CD14-positive monocyte (primary cell): ENCODE measurements at regions not wholly inside any gene's neighbourhood (a gene's known extent, or its start where the extent isn't known, plus 50 kb on each side); places are given as distances from the start of the nearest gene placed in this dataset.

Source experiments
- DNase-seq, 3 donors: peaks; one replicate each; pipeline ENCODE4 v3.0.0-alpha.2; 2011 to 2022
- H2AFZ ChIP-seq: 2 replicates; pipeline ENCODE4 v1.6.0; 2012; ENCODE audit warnings: mild to moderate bottlenecking, low read depth, low read length, inconsistent platforms; ENCODE audit not compliant: insufficient read depth, poor library complexity, severe bottlenecking
- H3K27ac ChIP-seq, 2 donors: 1 replicate in 1 of 2; 2 replicates in 1 of 2; pipeline ENCODE4 v1.5.1; 2012 to 2013; ENCODE audit warnings: low read length in 2 of 2, control low read depth in 1 of 2, inconsistent platforms in 1 of 2, low read depth in 1 of 2, mild to moderate bottlenecking in 1 of 2
- H3K27me3 ChIP-seq, 2 donors: one replicate each; pipeline versions ENCODE4 v1.6.0 to v1.6.1; 2011 to 2013; ENCODE audit warnings: low read length in 2 of 2; ENCODE audit not compliant: control insufficient read depth in 2 of 2, insufficient read depth in 2 of 2
- H3K36me3 ChIP-seq, 2 donors: replicated peaks in 1 of 2; 1 replicate in 1 of 2; 2 replicates in 1 of 2; pipeline versions ENCODE4 v1.5.1 to v1.6.1; 2012 to 2013; ENCODE audit warnings: low read length in 2 of 2, control low read depth in 1 of 2, inconsistent platforms in 1 of 2, mild to moderate bottlenecking in 1 of 2; ENCODE audit not compliant: insufficient read depth in 2 of 2, control insufficient read depth in 1 of 2
- H3K4me1 ChIP-seq, 2 donors: 1 replicate in 1 of 2; 2 replicates in 1 of 2; pipeline versions ENCODE4 v1.5.1 to v1.6.1; 2012 to 2013; ENCODE audit warnings: low read length in 2 of 2, control low read depth in 1 of 2, inconsistent platforms in 1 of 2, mild to moderate bottlenecking in 1 of 2, moderate library complexity in 1 of 2; ENCODE audit not compliant: insufficient read depth in 2 of 2, control insufficient read depth in 1 of 2
- H3K4me2 ChIP-seq: replicated peaks from 2 replicates; pipeline ENCODE3; 2012; ENCODE audit warnings: low read length, moderate library complexity, mild to moderate bottlenecking; ENCODE audit not compliant: poor library complexity, severe bottlenecking; ENCODE audit errors: extremely low read depth
- H3K4me3 ChIP-seq, 3 experiments: fragments of 200-600 bp in 1 of 3; sonication (generic) in 1 of 3; replicated peaks in 1 of 3; 1 replicate in 2 of 3; 2 replicates in 1 of 3; pipeline ENCODE4 v1.5.1; 2011 to 2013; ENCODE audit warnings: low read length in 3 of 3, mild to moderate bottlenecking in 3 of 3, control low read depth in 2 of 3, low read depth in 2 of 3, inconsistent platforms in 1 of 3, moderate library complexity in 1 of 3
- H3K79me2 ChIP-seq: 2 replicates; pipeline ENCODE4 v1.6.0; 2012; ENCODE audit warnings: mild to moderate bottlenecking, control low read depth, inconsistent platforms, low read length, moderate library complexity; ENCODE audit not compliant: insufficient read depth
- H3K9ac ChIP-seq: 2 replicates; pipeline ENCODE4 v1.6.0; 2017; ENCODE audit warnings: low read length, mild to moderate bottlenecking; ENCODE audit not compliant: insufficient read depth, poor library complexity, severe bottlenecking
- H3K9me3 ChIP-seq, 2 donors: replicated peaks in 1 of 2; 1 replicate in 1 of 2; 2 replicates in 1 of 2; pipeline versions ENCODE4 v1.5.1 to v1.6.1; 2012 to 2013; ENCODE audit warnings: low read length in 2 of 2, control low read depth in 1 of 2; ENCODE audit not compliant: control insufficient read depth in 1 of 2, insufficient read depth in 1 of 2
- H4K20me1 ChIP-seq: 2 replicates; pipeline ENCODE4 v1.6.0; 2012; ENCODE audit warnings: mild to moderate bottlenecking, low read length, control low read depth, moderate library complexity; ENCODE audit not compliant: insufficient read depth
- H3K27ac Mint-ChIP-seq, 7 donors: one replicate each; pipeline ENCODE4 v1.8.0; 2020; ENCODE audit warnings: mild to moderate bottlenecking in 7 of 7, mixed read lengths in 7 of 7, moderate library complexity in 6 of 7, inconsistent platforms in 2 of 7
- H3K27me3 Mint-ChIP-seq, 3 donors: one replicate each; pipeline ENCODE4 v1.8.0; 2021 to 2022; ENCODE audit warnings: low read depth in 3 of 3, mild to moderate bottlenecking in 3 of 3, mixed read lengths in 3 of 3, moderate library complexity in 3 of 3, inconsistent platforms in 1 of 3
- H3K36me3 Mint-ChIP-seq, 2 donors: one replicate each; pipeline ENCODE4 v1.8.0; 2020; ENCODE audit warnings: mixed read lengths in 2 of 2, inconsistent platforms in 1 of 2, mild to moderate bottlenecking in 1 of 2
- H3K4me1 Mint-ChIP-seq: one replicate; pipeline ENCODE4 v1.8.0; 2020; ENCODE audit warnings: mild to moderate bottlenecking, mixed read lengths
- H3K4me3 Mint-ChIP-seq, 2 donors: one replicate each; pipeline ENCODE4 v1.8.0; 2020; ENCODE audit warnings: mild to moderate bottlenecking in 2 of 2, mixed read lengths in 2 of 2, moderate library complexity in 1 of 2
- H3K9me3 Mint-ChIP-seq, 7 donors: one replicate each; pipeline ENCODE4 v1.8.0; 2020 to 2022; ENCODE audit warnings: mixed read lengths in 7 of 7, mild to moderate bottlenecking in 6 of 7, moderate library complexity in 6 of 7, inconsistent platforms in 2 of 7
- WGBS: methylation state at CpG from one replicate; pipeline ENCODE4 v1.1.5; 2013; ENCODE audit warnings: missing lambda C conversion rate; ENCODE audit not compliant: insufficient coverage; 5-methylcytosine and 5-hydroxymethylcytosine counted together
- intact Hi-C, 2 donors: fragments of 100-400 bp; cut with micrococcal nuclease; formaldehyde crosslinking; loops; one replicate each; pipeline versions ENCODE4 v1.15.0 to v1.15.1; 2023
- TF ChIP-seq, protein P1 (sequence below): fragments of 200-600 bp; IDR thresholded peaks from one replicate; pipeline ENCODE4 v1.8.0; 2022; ENCODE audit warnings: antibody characterized with exemption, mild to moderate bottlenecking

GRCh38 chr2:53379547-53379946, 388.1 kb upstream of the CHAC2 start:
- Histone ChIP-seq H2AFZ (no peak overlapping the region), H3K27me3 (no peaks in the 10 kb centered on the region), H4K20me1 (no peaks in the 10 kb centered on the region), H3K4me2 (no peak overlapping the region), H3K4me3 (no peak overlapping the region), H3K4me1 (no peaks in the 10 kb centered on the region), H3K27ac (no peak overlapping the region), H3K79me2 (no peaks in the 10 kb centered on the region), H3K36me3 (no peaks in the 10 kb centered on the region), H3K9ac (no peak overlapping the region), H3K9me3 (peaks cover 0 to 5% of the 10 kb centered on the region in 2 donors)
- no peaks in the 10 kb centered on the region for H3K27me3 Mint-ChIP-seq
- H3K36me3 Mint-ChIP-seq: no peaks in the 10 kb centered on the region
- intact Hi-C loops: no loop called here
- TF ChIP-seq, protein P1, sequence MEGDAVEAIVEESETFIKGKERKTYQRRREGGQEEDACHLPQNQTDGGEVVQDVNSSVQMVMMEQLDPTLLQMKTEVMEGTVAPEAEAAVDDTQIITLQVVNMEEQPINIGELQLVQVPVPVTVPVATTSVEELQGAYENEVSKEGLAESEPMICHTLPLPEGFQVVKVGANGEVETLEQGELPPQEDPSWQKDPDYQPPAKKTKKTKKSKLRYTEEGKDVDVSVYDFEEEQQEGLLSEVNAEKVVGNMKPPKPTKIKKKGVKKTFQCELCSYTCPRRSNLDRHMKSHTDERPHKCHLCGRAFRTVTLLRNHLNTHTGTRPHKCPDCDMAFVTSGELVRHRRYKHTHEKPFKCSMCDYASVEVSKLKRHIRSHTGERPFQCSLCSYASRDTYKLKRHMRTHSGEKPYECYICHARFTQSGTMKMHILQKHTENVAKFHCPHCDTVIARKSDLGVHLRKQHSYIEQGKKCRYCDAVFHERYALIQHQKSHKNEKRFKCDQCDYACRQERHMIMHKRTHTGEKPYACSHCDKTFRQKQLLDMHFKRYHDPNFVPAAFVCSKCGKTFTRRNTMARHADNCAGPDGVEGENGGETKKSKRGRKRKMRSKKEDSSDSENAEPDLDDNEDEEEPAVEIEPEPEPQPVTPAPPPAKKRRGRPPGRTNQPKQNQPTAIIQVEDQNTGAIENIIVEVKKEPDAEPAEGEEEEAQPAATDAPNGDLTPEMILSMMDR: no peak
- no peak for DNase-seq
- no peak overlapping the region for H3K4me3 Mint-ChIP-seq
- H3K4me1 Mint-ChIP-seq: no peaks in the 10 kb centered on the region
- peaks cover 0 to 9% (median 5%) of the 10 kb centered on the region in 7 donors for H3K9me3 Mint-ChIP-seq
- no peak overlapping the region for H3K27ac Mint-ChIP-seq

DNA sequence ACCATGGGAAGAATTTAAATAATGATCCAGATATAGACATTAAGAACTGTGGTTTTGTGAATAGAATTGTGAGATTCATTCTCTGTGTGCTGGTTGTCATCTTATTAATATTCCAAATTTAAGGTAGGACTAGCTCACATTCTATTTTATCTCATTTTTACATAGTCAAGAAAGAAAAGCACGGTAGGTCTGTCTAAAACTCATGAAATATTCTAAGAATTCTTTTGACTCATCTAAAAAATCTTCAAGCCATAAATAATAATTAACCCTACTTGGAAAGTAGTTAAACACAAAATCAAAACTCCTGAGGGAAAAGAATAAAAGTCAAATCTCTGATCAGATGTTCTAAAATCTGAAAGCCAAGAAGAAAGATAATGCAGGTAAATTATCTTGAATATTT, 388.8 kb upstream of the CHAC2 start:
- Mint-ChIP-seq H3K27ac (no peak overlapping the region), H3K4me1 (no peaks in the 10 kb centered on the region), H3K9me3 (peaks cover 0 to 9% (median 5%) of the 10 kb centered on the region in 7 donors), H3K36me3 (no peaks in the 10 kb centered on the region), H3K27me3 (no peaks in the 10 kb centered on the region), H3K4me3 (no peak overlapping the region)
- Histone ChIP-seq H3K79me2 (no peaks in the 10 kb centered on the region), H3K4me1 (no peaks in the 10 kb centered on the region), H3K36me3 (no peaks in the 10 kb centered on the region), H2AFZ (no peak overlapping the region), H4K20me1 (no peaks in the 10 kb centered on the region), H3K4me2 (no peak overlapping the region), H3K9ac (no peak overlapping the region), H3K27ac (no peak overlapping the region), H3K27me3 (no peaks in the 10 kb centered on the region), H3K9me3 (peaks cover 0 to 5% of the 10 kb centered on the region in 2 donors), H3K4me3 (no peak overlapping the region)
- TF ChIP-seq, protein P1: no peak
- no CpG with 5 or more reads among the region's 1 CpG for WGBS
- intact Hi-C loops: no loop called here
- DNase-seq: no peak
